ENCODE measurements at regions not wholly inside any gene's neighbourhood (a gene's known extent, or its start where the extent isn't known, plus 50 kb on each side); places are given as distances from the start of the nearest gene placed in this dataset.

GRCh38 chr1:2860476-2861142, 59.1 kb upstream of the TTC34 start:
- ChIA-PET CTCF (no interaction called here), POLR2A (no interaction called here)
- no peak for DNase-seq (ENCODE audit: low read depth in 1 of 2, low spot score in 1 of 2)
- Histone ChIP-seq H3K4me3 (no peak overlapping the region), H3K9me3 (no peaks in the 10 kb centered on the region), H3K4me2 (no peak overlapping the region), H3K27ac (no peak overlapping the region), H3K4me1 (no peaks in the 10 kb centered on the region)
- no peak for FAIRE-seq
- no peak for TF ChIP-seq RNF2 (IDR thresholded peaks at IDR 0.05; ENCODE audit: borderline replicate concordance, low read depth)
- TF ChIP-seq ZNF302 (CRISPR knock-in tag; IDR thresholded peaks at IDR 0.05) = no peak
- no peak for TF ChIP-seq ELK1 (IDR thresholded peaks at IDR 0.05; ENCODE audit: low read depth, low read length)
- TF ChIP-seq MYC (IDR thresholded peaks at IDR 0.05; ENCODE audit: borderline replicate concordance, low read length) = no peak
- TF ChIP-seq HOXA7 (CRISPR knock-in tag; IDR thresholded peaks at IDR 0.05) = no peak
- no peak for TF ChIP-seq PHF8 (IDR thresholded peaks at IDR 0.05; ENCODE audit: borderline replicate concordance, low read depth)
- TF ChIP-seq KDM5A (IDR thresholded peaks at IDR 0.05) = no peak
- TF ChIP-seq RFX5 (IDR thresholded peaks at IDR 0.05) = no peak
- no peak for TF ChIP-seq MAFK (IDR thresholded peaks at IDR 0.05; ENCODE audit: partially characterized antibody)
- TF ChIP-seq JUN (IDR thresholded peaks at IDR 0.05) = no peak
- no peak for TF ChIP-seq ATOH8 (CRISPR knock-in tag; IDR thresholded peaks at IDR 0.05; ENCODE audit: low read depth)
- no peak for TF ChIP-seq RCOR1 (IDR thresholded peaks at IDR 0.05; ENCODE audit: low read depth, low read length)
- TF ChIP-seq HES2 (IDR thresholded peaks at IDR 0.05) = no peak
- TF ChIP-seq USF2 (IDR thresholded peaks at IDR 0.05) = no peak
- 45% methylated on average over 9 of the region's 30 CpGs for WGBS (ENCODE audit: missing lambda C conversion rate)
- no peak for ATAC-seq

GRCh38 chr1:2861143-2861987, 59.9 kb upstream of the TTC34 start:
- no peaks in the 10 kb centered on the region for H3K4me1 ChIP-seq
- no peak overlapping the region for H3K4me3 ChIP-seq
- TF ChIP-seq HOXB13 (CRISPR knock-in tag; IDR thresholded peaks at IDR 0.05; ENCODE audit: low read depth) (no peak), RARB (CRISPR knock-in tag; IDR thresholded peaks at IDR 0.05) (no peak), FOXS1 (CRISPR knock-in tag; IDR thresholded peaks at IDR 0.05) (no peak), MAFK (IDR thresholded peaks at IDR 0.05; ENCODE audit: partially characterized antibody) (no peak), TFCP2L1 (CRISPR knock-in tag; IDR thresholded peaks at IDR 0.05) (no peak), SREBF2 (IDR thresholded peaks at IDR 0.05) (no peak), RCOR1 (IDR thresholded peaks at IDR 0.05; ENCODE audit: low read depth, low read length) (no peak), RAD21 (conservative IDR thresholded peaks at IDR 0.05 in 1 of 2, IDR thresholded peaks at IDR 0.05 in 1 of 2) (no peak), POLR2A (IDR thresholded peaks at IDR 0.05; ENCODE audit: low read length) (no peak), BHLHE40 (IDR thresholded peaks at IDR 0.05; ENCODE audit: low read depth, low read length) (no peak), HES2 (IDR thresholded peaks at IDR 0.05) (no peak), MAZ (IDR thresholded peaks at IDR 0.05; ENCODE audit: borderline replicate concordance, low read depth, low read length) (no peak), ZC3H11A (IDR thresholded peaks at IDR 0.05) (no peak), RFX5 (IDR thresholded peaks at IDR 0.05) (no peak)
- no peak overlapping the region for H3K27ac ChIP-seq
- POLR2A ChIA-PET = no interaction called here
- H3K4me2 ChIP-seq = no peak overlapping the region
- DNase-seq (ENCODE audit: low read depth in 1 of 2, low spot score in 1 of 2) = no peak
- H3K9me3 ChIP-seq = no peaks in the 10 kb centered on the region
- CTCF ChIA-PET = interaction anchor here (0.6 kb wide), 1 partner anchor 50 kb away, joined by 3 read pairs; no protein-coding TSS in a partner anchor
- WGBS (ENCODE audit: missing lambda C conversion rate) = 10% methylated on average over 6 of the region's 19 CpGs
- no peak for FAIRE-seq
- no peak for ATAC-seq

All from A549 (cell line).